OCI-LY3 (cell line): ENCODE measurements at regions not wholly inside any gene's neighbourhood (a gene's known extent, or its start where the extent isn't known, plus 50 kb on each side); places are given as distances from the start of the nearest gene placed in this dataset.

ENCODE experiments used
- CTCF ChIP-seq: fragments of 200-600, 300-600 bp; sonication (generic); IDR thresholded peaks from 2 replicates; pipeline ENCODE4 v1.5.1; 2014; ENCODE audit warnings: antibody characterized with exemption, low read length, low read depth
- EZH2phosphoT487 ChIP-seq: fragments of 200-600 bp; shearing (Covaris generic); IDR thresholded peaks from 2 replicates; pipeline ENCODE4 v1.6.1; 2018; ENCODE audit warnings: antibody characterized with exemption, mixed run types, low read depth

GRCh38 chr2:142188562-142188961, 57.7 kb upstream of the LRP1B start:
- TF ChIP-seq CTCF (no peak), EZH2phosphoT487 (no peak)
